Inflammatory macrophage treated with lipopolysaccharide for 1 hour (primary cell): ENCODE measurements at regions not wholly inside any gene's neighbourhood (a gene's known extent, or its start where the extent isn't known, plus 50 kb on each side); places are given as distances from the start of the nearest gene placed in this dataset.
A peak's percentile ranks its signal among the peaks of the same experiment; 100 is the strongest.

Experiments
- DNase-seq, 2 donors: peaks; one replicate each; pipeline ENCODE4 v3.0.0-alpha.2; 2020 to 2022

GRCh38 chr9:89655990-89656657 is 51.3 kb downstream of the GADD45G start:
- DNase-seq, result no peak

GRCh38 chr9:89657295-89657694 is 52.5 kb downstream of the GADD45G start:
- DNase-seq, result no peak

- DNase-seq, result peak in 1 of 2 donors; percentile 47
These were observed 53.0 kb downstream of the GADD45G start for GRCh38 chr9:89657765-89658164.

GRCh38 chr9:89658401-89658800 is 53.6 kb downstream of the GADD45G start:
- DNase-seq, result no peak

GRCh38 chr9:89658931-89659330 is 54.1 kb downstream of the GADD45G start:
- DNase-seq, result no peak

- no peak for DNase-seq
These were observed 54.7 kb downstream of the GADD45G start for GRCh38 chr9:89659473-89659872.

- peak; percentile 73 to 80 for DNase-seq
These were observed 55.3 kb downstream of the GADD45G start for GRCh38 chr9:89659891-89660685.

- peak; percentile 37 to 41 for DNase-seq
These were observed 56.7 kb downstream of the GADD45G start for GRCh38 chr9:89661391-89661949.

- DNase-seq, result peak; percentile 83 to 93
These were observed 57.3 kb downstream of the GADD45G start for GRCh38 chr9:89661956-89662717.

- peak; percentile 60 to 86 for DNase-seq
These were observed 58.2 kb downstream of the GADD45G start for GRCh38 chr9:89662718-89663613.

- no peak for DNase-seq
These were observed 58.8 kb downstream of the GADD45G start for GRCh38 chr9:89663614-89663970.

- no peak for DNase-seq
These were observed 59.2 kb downstream of the GADD45G start for GRCh38 chr9:89664010-89664409.

GRCh38 chr9:89664896-89665329 is 60.1 kb downstream of the GADD45G start:
- no peak for DNase-seq

GRCh38 chr9:89666364-89666763 is 61.6 kb downstream of the GADD45G start:
- DNase-seq, result no peak

GRCh38 chr9:89666950-89667349 is 62.1 kb downstream of the GADD45G start:
- DNase-seq, result peak in 1 of 2 donors; percentile 48

- no peak for DNase-seq
These were observed 62.9 kb downstream of the GADD45G start for GRCh38 chr9:89667726-89668125.

- no peak for DNase-seq
These were observed 63.5 kb downstream of the GADD45G start for GRCh38 chr9:89668216-89668865.

- DNase-seq, result no peak
These were observed 64.0 kb downstream of the GADD45G start for GRCh38 chr9:89668866-89669246.

GRCh38 chr9:89669361-89669842 is 64.6 kb downstream of the GADD45G start:
- DNase-seq, result no peak

- no peak for DNase-seq
These were observed 65.3 kb downstream of the GADD45G start for GRCh38 chr9:89670114-89670513.

GRCh38 chr9:89670801-89671434 is 66.1 kb downstream of the GADD45G start:
- DNase-seq, result no peak
